Fibroblast of skin of right biceps (primary cell): ENCODE measurements at regions not wholly inside any gene's neighbourhood (a gene's known extent, or its start where the extent isn't known, plus 50 kb on each side); places are given as distances from the start of the nearest gene placed in this dataset.
"Not testable (repeated sequence)": the region's sequence is repeated elsewhere in the genome, so short reads cannot be mapped to it uniquely, and the experiment has no call there.

Source experiments
- DNase-seq: peaks from one replicate; pipeline ENCODE4 v3.0.0-alpha.2; 2013

DNA sequence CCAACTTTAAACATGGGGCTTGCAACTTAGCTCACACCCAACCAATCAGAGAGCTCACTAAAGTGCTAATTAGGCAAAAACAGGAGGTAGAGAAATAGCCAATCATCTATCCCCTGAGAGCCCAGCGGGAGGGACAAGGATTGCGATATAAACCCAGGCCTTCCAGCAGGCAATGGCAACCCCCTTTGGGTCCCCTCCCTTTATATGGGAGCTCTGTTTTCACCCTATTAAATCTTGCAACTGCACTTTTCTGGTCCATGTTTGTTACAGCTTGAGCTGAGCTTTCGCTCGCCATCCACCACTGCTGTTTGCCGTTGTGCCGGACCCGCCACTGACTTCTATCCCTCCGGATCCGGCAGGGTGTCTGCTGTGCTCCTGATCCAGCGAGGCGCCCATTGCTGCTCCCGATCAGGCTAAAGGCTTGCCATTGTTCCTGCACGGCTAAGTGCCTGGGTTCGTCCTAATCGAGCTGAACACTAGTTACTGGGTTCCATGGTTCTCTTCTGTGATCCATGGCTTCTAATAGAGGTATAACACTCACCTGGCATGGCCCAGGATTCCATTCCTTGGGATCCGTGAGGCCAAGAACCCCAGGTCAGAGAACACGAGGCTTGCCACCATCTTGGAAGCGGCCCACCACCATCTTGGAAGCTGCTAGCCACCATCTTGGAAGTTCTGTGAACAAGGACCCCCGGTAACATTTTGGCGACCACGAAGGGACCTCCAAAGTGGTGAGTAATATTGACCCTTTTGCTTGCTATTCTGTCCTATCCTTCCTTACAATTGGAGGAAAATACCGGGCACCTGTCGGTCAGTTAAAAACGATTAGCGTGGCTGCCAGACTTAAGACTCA is 161.3 kb upstream of the GCFC2 start:
- DNase-seq = not testable (repeated sequence)

GRCh38 chr2:75870651-75871137 is 160.0 kb upstream of the GCFC2 start:
- no peak for DNase-seq

GRCh38 chr2:75870133-75870532 is 159.4 kb upstream of the GCFC2 start:
- no peak for DNase-seq

GRCh38 chr2:75865702-75866101 is 155.0 kb upstream of the GCFC2 start:
- no peak for DNase-seq

DNA sequence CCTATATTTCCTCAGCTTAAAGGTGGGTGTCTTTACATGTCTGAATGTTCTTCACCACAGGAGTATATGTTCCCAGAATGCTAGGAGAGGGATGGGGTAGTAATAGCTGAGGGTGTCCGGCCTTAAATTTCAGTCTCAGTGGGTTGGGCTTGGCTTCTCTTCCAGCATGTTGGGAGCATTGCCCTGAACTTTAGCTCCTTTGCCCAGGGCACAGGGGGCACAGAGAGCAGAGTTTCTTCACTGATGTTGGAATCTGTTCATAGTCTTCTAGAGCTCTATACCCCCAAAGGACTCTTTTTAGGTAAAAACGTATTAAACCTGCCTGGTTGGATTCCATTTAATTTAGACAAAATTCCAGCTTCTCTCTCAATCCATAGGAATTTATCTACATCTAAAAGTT is 154.4 kb upstream of the GCFC2 start:
- no peak for DNase-seq

GRCh38 chr2:75862547-75862946 is 151.8 kb upstream of the GCFC2 start:
- no peak for DNase-seq

DNA sequence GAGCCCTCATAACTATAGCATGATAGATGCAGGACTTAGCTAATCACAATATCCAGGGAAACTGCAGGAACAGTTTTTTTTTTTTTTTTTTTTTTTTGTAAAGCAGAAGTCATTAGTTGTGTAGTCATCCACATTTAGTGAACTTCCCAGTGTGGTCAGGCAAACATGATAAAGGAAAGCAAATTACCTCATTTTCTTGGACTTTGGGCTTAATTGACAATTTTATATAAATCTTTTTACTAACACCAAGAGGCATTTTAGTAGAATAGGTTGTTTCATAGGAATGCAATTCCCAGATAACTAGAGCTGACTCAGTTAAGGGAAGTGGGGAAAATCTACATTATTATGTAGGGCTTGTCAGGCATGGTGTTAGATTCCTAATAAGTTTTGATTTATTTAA is 142.7 kb upstream of the GCFC2 start:
- DNase-seq = no peak

- no peak for DNase-seq
These were observed 141.9 kb upstream of the GCFC2 start for GRCh38 chr2:75852639-75853038.

GRCh38 chr2:75846683-75847190 is 136.0 kb upstream of the GCFC2 start:
- DNase-seq = no peak

GRCh38 chr2:75844651-75845050 is 133.9 kb upstream of the GCFC2 start:
- peak; percentile 19 for DNase-seq

DNA sequence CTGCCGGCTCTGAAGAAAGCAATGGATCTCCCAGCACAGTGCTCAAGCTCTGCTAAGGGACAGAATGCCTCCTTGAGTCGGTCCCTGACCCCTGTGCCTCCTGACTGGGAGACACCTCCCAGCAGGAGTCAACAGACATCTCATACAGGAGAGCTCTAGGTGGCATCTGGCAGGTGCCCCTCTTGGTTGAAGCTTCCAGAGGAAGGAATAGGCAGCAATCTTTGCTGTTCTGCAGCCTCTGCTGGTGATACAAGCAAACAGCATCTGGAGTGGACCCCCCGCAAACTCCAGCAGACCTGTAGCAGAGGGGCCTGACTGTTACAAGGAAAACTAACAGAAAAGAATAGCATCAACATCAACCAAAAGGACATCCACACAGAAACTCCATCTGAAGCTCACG is 123.9 kb upstream of the GCFC2 start:
- DNase-seq = not testable (repeated sequence)

GRCh38 chr2:75833386-75833785 is 122.7 kb upstream of the GCFC2 start:
- no peak for DNase-seq

GRCh38 chr2:75828826-75829225 is 118.1 kb upstream of the GCFC2 start:
- DNase-seq = no peak

DNA sequence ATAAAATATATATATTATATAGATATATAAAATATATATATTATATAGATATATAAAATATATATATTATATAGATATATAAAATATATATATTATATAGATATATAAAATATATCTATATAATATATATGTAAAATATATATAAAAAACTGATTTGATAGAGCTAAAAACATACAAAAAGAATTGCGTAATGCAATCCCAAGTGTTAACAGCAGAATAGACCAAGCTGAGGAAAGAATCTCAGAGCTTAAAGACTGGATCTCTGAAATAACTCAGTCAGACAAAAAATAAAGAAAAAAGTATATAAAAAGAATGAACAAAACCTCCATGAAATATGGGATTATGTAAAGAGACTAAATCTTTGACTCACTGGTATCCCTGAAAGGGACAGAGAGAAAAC is 112.8 kb upstream of the GCFC2 start:
- DNase-seq = not testable (repeated sequence)

- DNase-seq = no peak
These were observed 111.6 kb upstream of the GCFC2 start for GRCh38 chr2:75822336-75822735.

GRCh38 chr2:75820693-75821092 is 110.0 kb upstream of the GCFC2 start:
- no peak for DNase-seq

DNA sequence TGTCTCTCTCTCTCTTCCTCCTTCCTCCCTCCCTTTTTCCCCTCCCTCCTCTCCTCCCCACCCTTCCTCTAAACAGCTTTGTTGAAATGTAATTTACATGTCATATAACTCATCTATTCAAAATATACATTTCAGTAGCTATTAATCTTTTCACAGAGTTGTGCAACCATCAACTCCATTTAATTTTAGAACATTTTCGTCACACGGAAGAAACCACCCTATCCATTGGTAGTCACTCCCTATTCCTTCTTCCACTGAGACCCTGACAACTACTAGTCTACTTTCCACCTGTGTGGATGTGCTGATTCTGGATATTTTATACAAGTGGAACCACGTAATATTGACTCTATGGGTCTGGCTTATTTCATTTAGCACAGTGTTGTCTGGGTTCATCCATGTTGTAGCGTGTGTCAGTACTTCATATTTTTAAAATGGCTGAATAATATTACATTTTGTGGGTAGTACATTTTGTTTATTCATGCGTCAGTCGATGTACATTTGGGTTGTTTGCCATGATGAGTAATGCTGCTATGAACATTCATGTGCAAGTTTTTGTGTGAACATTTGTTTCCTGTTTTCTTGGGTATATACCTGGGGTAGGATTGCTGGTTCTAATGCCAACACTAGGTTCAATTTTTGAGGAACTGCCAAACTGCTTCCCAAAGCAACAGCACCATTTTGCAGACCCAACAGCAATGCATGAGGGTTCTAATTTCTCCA is 100.1 kb upstream of the GCFC2 start:
- no peak for DNase-seq

DNA sequence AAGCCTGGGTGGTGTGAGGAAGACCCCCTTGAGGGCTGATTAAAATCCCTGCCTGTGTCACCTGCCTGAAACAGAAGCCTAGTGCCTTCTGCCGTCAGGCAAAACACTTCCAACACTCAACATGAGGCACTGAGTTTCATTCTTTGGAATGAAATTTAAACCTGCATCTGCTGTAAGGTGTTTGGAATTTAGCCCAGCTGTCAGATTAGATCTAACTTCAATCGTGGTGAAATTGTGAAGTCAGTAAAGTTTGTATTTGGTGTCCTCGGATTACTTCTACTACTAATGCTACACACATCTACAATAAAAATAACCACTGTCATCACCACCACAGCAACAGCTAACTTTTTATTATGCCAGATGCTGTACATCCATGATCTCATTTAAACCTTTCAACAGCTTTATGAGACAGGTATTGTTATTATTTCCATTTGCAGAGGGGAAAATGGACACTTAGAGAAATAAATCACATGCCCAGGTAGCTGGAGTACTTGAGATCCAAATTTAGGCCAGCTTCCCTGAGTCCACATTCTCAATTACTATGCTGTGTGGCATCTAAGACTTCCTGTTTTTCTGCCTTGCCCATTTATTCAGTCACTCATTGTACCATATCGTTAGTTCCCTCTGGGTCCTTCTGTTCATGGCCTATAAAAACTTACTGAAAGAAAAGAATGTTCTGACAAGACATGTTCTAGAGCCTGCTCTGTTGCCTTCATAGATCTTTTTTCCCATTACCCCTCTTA is 98.2 kb upstream of the GCFC2 start:
- no peak for DNase-seq

- no peak for DNase-seq
These were observed 97.3 kb upstream of the GCFC2 start for GRCh38 chr2:75807992-75808391.

GRCh38 chr2:75801234-75801982 is 90.7 kb upstream of the GCFC2 start:
- no peak for DNase-seq

DNA sequence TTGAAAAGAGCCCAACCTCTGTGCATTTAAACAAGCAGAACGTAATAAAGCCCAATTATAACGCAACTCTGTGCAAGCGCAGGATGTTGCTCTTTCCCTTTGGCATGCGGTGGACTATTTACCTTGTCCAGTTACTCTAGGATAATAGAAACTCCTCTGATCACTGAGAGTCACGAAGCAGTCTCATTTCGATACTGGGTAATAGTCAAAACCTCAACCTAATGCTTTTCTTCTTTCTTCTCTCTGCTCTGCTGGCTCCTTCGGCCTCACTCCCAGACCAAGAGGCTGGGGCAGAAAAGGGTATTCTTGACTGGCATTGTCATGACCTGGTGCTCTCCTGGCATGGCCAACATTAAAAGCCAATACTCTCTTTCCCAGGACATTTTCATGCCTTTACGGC is 89.7 kb upstream of the GCFC2 start:
- DNase-seq = no peak

DNA sequence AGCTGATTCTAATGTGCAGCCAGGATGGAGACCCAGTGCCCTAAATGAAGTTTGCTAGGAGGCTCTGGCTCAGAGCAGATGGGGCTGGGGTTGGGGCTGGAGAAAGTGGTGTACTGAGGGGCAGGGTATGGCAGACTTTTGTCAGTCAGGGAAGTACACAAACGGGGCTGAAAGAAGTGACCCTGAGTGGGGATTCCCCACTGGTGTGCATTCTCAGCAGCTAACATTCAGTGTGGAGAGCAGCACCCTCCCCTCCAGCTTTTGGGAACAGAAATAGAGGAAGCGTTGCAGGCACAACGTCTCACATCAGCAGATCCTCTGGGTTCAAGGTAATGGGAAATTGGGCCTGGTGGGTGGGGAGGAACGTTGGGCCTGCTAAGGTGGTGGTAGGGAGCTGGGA is 89.1 kb upstream of the GCFC2 start:
- DNase-seq = no peak

DNA sequence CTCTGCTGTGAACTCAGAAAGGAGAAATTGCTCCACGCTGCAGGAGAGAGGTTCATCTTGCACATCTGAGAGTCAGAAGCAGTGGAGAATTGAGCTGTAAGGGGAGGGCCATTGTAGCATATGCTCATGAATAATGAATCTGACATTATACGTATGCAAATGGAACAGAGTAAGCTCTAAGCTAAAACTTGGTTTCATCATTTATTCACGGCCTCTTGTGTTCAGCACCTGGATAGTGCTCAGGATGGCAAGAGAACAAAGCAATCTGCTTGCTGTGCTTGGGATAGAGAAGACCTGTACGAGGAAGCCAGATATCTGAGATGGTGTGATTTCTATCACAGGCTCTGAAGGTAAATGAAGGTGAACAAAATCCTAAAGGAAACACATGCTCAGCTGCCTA is 87.9 kb upstream of the GCFC2 start:
- DNase-seq = no peak
